NCI-H526 treated with DMSO at 0.1 percent for 48 hours (cell line): ENCODE measurements at regions not wholly inside any gene's neighbourhood (a gene's known extent, or its start where the extent isn't known, plus 50 kb on each side); places are given as distances from the start of the nearest gene placed in this dataset.
"Not testable (repeated sequence)": the region's sequence is repeated elsewhere in the genome, so short reads cannot be mapped to it uniquely, and the experiment has no call there.

Experiments used
- DNase-seq: peaks from one replicate; lab custom pipeline; 2025; lab: John Stamatoyannopoulos, UW

DNA sequence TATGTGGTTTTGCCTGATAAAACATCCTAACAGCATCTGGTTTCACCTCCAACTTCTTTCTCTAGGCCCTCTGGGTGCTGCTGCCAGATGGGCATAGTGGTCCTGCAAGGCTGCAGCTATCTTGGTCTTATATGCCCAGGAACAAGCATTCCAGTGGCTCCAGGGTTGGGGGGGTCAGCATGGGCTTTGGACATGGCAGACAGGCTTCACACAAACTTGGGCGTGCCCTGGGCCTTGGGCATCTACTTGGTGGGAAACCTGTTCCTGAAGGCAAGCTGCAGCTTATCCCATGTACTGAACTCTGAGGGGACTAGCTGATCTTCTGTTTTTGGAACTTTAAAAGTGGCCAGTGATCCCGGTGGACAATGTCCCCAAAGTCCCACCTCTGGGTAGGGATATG lies 54.9 kb upstream of the ZNF678 start:
- DNase-seq = no peak

GRCh38 chr1:227506490-227507393 lies 56.6 kb upstream of the ZNF678 start:
- DNase-seq = not testable (repeated sequence)

- DNase-seq = not testable (repeated sequence)
Observed at GRCh38 chr1:227496045-227496444, 67.3 kb upstream of the ZNF678 start.

DNA sequence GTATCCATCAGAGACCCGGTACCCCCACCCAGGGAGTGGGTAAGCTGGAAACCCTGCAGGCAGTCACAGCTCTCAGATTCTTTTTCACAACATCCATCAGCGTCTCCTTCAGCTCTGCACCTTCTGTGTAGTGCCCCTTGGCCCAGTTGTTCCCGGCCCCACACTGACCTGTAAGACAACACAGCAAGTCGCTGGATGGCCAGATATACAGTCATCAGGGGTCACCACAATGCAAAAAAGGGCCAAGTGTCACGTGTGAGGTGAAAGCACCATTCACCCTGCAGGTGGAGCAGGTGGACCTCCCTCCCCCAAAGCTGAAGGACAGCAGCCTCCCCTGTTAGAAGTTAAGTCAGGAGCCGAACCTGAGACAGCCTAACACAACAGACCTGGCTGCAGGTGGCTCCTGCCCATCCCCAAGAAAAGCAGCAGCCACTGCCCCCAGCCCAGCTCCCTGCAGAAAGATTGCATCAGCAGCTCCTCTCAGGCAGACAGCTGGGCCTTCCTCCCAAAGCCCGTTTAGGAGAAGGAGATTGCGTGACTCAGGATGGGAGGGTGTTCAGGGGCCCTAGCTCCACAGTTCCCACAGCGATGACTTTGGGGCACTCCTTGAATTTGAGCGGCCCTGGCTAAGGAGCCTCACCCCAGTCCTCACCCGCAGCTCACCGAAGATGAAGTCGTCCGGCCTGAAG lies 69.3 kb upstream of the ZNF678 start:
- DNase-seq = not testable (repeated sequence)

DNA sequence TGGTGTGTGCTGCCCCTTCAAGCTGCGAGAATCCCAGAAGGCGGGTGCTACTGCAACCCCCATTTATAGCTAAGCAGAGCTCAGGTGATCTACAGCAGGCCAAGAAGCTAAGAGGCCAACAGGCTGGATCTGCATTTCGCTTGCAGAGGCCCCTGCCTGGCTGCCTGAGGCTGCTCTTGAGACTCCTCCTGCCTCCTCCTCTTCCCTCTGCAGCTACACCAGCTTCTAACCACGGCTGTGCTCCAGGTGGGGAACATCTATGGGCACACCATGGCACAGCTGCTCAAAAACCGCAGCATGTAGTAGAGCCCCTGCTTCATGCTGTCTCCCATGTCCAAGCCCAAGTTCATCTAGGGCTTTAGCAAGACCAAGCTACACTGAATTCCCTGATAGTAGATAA lies 72.9 kb upstream of the ZNF678 start:
- no peak for DNase-seq

- no peak for DNase-seq
Observed at GRCh38 chr1:227490001-227490400, 73.4 kb upstream of the ZNF678 start.

DNA sequence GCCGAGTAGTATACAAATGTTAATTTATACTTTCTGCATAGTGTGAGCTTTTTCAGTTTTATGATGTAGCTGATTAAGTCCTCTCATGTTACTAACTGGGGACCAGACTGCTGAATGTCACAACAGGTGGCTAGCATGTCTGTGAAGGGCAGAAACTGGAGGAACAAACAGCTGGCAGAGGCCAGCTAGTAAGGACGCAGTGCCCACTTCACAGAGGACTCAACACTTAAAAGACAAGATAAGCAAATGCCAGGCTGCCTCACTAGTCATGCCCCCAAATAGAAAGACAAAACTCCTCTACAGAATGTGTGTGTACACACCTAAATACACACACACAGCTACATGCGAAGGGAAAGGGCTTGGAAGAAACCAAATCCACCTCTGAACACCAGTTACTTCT lies 73.8 kb upstream of the ZNF678 start:
- no peak for DNase-seq

GRCh38 chr1:227487606-227488005 lies 75.8 kb upstream of the ZNF678 start:
- no peak for DNase-seq

DNA sequence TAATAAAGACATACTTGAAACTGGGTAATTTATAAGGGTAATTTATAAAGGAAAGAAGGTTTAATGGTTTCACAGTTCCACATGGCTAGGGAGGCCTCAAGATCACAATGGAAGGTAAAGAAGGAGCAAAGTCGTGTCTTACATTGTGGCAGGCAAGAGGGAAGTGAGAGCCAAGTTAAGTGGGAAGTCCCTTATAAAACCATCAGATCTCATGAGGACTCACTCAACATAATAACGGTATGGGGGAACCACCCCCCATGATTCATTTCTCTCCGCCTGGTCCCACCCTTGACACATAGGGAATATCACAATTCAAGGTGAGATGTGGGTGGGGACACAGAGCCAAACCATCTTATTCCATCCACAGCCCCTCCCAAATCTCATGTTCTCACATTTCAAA lies 76.8 kb upstream of the ZNF678 start:
- DNase-seq = no peak

DNA sequence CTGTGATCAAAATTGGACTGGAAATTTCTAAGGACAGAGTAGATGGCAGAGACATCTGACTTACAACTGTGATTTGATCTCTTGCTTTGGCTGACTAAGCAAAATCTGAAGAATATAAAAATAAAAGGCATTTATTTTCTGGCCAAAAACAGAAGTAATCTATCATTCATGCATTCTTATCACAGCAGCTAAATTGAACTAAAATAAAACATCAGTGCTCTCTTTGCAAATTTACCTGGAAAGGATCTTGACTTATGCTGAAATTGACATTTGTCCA lies 81.4 kb upstream of the ZNF678 start:
- DNase-seq = no peak

DNA sequence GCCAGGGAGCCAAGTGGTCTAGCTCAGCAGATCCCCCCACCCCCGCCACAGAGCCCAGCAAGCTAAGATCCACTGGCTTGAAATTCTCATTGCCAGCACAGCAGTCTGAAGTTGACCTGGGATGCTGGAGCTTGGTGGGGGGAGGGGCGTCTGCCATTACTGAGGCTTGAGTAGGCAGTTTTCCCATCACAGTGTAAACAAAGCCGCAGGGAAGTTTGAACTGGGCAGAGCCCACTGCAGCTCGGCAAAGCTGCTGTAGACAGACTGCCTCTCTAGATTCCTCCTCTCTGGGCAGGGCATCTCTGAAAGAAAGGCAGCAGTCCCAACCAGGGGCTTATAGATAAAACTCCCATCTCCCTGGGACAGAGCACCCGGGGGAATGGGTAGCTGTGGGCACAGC lies 89.3 kb upstream of the ZNF678 start:
- DNase-seq = peak; percentile 0

DNA sequence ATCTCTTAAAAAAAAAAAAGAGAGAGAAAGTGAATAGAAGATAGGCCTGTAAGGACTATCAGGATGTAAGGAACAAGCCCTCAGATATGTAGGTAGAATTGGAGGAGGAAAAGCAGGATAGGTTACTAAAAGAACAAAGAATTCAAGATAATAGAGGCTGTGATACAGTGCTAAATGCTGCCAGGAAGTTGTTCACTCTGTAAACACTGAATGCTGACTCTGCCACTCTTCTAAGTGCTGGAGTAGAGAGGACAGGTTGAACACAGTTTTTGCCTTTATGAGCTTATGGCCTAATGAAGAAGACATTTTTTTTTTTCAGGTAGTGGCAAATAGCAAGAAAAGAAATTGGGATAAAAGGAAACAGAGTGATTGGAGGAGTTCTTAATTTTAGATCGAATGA lies 90.6 kb upstream of the ZNF678 start:
- DNase-seq = no peak

DNA sequence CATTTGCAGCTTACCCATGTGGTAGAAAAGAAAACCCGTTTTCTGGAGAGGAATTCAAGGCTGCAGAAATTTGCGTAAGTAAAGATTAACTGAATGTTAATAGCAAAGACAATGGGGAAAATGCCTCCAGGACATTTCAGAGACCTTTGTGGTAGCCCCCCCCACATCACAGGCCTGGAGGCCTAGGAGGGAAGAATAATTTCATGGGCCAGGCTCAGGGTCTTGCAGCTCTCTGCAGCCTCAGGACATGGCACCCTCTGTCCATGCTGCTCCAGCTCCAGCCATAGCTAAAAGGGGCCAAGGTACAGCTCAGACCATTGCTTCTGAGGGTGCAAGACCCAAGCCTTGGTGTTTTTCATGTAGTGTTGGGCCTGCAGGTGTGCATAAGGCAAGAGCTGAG lies 92.7 kb upstream of the ZNF678 start:
- DNase-seq = no peak

DNA sequence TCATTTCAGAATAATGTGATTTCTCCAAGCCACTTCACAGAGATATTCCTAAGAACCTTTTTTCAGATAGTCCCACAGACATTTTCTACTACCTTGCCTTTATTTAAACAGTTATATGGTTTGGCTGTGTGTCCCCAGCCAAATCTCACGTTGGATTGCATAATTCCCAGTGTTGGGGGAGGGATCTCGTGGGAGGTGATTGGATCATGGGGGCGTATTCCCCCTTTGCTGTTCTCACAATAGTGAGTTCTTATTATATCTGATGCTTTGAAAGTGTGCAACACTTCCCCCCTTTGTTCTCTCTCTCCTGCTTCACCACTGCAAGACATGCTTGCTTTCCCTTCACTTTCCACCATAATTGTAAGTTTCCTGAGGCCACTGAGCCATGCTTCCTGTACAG lies 93.6 kb upstream of the ZNF678 start:
- DNase-seq = no peak

- no peak for DNase-seq
Observed at GRCh38 chr1:227466039-227466645, 97.2 kb upstream of the ZNF678 start.

GRCh38 chr1:227465256-227465655 lies 98.1 kb upstream of the ZNF678 start:
- no peak for DNase-seq

DNA sequence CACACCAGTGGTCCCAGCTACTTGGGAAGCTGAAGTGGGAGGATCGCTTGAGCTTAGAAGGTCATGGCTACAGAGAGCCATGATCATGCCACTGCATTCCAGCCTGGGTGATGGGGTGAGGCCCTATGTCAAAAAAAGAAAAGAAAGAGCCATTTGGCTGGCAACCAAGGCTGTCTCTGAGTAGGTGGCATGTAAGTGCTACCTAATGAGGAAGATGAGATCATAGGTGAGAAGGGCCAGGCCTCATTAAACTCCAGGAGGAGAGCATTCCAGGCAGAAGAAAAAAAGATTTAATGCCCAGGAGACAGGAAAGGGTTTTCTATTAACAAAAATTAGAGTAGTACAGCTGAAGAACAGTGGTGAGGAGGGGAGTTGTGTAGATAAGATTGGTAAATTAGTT lies 103.4 kb upstream of the ZNF678 start:
- no peak for DNase-seq

DNA sequence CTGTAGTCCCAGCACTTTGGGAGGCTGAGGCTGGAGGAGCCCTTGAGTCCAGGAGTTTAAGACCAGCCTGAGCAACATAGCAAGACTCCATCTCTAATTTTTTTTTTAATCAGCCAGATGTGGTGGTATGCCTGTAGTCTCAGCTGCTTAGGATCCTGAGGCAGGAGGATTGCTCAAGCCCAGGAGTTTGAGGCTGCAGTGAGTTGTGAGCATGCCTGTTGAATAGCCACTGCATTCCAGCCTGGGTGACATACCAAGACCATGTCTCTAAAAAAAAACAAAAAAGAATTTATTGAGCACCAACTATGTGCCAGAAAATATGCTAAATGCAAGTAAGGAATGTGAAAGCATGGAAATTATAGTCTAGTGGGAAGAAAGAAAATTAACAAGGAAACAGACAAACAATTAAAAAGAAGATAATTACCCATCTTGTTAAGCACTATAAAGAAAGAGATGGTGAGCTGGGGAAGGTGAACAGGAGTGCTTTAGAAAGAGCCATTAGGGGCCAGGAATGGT lies 104.0 kb upstream of the ZNF678 start:
- DNase-seq = no peak

DNA sequence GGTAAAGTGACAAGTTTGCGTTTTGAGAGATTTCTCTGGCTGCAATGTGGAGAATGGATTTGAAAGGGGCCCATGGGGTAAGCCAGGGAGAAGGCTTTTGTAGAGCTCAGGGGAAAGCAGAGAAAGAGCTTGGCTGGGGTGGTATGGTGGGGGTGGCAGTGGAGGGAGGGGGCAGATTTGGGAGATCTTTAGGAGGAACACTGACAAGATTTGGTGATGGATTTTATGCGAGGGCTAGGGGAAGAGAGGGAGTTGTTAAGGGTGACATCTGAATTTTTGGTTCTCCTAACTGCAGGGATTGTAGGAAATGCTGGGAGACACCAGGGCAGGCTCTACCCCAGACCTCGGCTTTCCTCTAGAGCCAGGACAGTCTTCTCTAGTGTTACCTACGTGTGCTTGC lies 108.7 kb upstream of the ZNF678 start:
- no peak for DNase-seq

DNA sequence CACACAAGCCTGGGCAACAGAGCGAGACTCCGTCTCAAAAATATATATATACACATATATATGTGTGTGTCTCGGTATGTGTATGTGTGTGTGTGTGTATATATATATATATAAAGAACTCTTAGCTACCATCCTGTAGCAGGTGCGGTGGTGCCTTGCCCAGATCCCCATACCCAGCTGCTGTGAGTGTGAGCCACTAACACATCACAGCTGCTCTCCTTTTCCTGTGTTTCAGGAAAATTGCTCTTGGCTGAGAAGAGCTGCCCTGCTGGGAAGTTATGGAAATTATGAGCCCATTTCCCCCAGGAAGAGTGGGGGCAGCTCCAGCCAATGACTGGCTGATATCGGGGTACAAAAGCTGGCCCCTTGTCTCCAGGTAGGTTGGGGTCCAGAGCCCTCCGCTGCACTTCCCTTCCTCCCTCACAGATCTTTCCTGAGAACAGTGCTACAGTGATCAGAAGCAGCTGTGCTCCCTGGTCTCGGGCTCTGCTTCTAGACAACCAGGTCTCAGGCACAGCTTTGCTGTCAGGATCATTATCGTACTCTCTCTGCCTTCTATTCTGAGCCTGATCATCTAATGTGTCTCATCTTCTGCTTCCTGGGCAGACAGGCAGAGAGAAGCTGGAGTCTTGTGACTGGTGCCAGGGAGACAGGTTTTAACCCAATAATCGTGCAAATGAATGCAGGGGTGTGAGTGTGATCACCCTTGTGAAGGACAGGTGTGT lies 109.6 kb upstream of the ZNF678 start:
- DNase-seq = no peak

DNA sequence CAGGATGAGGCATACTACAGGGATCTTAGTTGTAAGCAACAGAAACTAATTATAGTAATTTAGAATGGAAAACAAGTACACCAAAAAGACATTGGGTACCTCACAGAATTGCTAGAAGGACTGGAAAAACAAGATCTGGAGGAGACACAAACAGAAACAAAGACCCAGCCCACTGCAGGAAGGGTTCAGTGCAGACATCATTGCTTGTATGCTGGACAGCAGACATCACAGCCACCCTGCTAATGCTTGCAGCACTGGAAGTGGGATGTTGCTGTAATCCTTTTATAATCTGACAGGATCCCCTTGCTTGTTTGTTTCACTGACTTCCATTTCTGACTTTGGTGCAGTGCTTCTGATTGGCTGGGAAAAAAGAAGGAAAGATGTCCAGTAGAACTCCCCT lies 111.4 kb upstream of the ZNF678 start:
- DNase-seq = no peak

DNA sequence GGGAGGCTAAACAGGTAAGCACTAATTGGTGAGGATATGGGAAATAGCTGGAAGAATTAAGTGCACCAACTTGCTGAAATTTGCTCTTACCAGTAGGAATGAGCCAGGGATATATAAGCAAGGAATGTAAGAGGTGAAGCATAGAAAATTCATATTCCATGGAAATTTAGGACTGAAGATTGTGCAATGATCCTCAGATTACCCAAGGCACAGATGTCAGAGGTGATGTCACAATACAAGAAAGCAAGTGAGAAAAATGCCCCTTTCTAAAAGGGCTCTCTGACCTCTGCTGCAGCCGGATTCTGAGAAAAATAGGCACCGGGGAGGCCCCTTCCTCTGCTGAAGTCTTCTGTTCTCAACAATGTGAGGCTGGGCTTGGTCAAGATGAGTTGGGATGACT lies 112.3 kb upstream of the ZNF678 start:
- no peak for DNase-seq
